OCI-LY1 (cell line): ENCODE measurements at regions not wholly inside any gene's neighbourhood (a gene's known extent, or its start where the extent isn't known, plus 50 kb on each side); places are given as distances from the start of the nearest gene placed in this dataset.

ENCODE experiments used
- EZH2 ChIP-seq: fragments of 200-600 bp; sonication (generic), shearing (Covaris generic); IDR thresholded peaks from 2 replicates; pipeline ENCODE4 v1.8.0; 2017; ENCODE audit warnings: borderline replicate concordance, mixed run types, mild to moderate bottlenecking, antibody characterized with exemption, low read length, moderate library complexity, mixed read lengths
- TF ChIP-seq, protein P1 (sequence below): fragments of 200-600 bp; sonication (generic), shearing (Covaris generic); IDR thresholded peaks from 2 replicates; pipeline ENCODE4 v1.5.1; 2017; ENCODE audit warnings: mild to moderate bottlenecking, antibody characterized with exemption, low read length, moderate library complexity, mixed read lengths

DNA sequence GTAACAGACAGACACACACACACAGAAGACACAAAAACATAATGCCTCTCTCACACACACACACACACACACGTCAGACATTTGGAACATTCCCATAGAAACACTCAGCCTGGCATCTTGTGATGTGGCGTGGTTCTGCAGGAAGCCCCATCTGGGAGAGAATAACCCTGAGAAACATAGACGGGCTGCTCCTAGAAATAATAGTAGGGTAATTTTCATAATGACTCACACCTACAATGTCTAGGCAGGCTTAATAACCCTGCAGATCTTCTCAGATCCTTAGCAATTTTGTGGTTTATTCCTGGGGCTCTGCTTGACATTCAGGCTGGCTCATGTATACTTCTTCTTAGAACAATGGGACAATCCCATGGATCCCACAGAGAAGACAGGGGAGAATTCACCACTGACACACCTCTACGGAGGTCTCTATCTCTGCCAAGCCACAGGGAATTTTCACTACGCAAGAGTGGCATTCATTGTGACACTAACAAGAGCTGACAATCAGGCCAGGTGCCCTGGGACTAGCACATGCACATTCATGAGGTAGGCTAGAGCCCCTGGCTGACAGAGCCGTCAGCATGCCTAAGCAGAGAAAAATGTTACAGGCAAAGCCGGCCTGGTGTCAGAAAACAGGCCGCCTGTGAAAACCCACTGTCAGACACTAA lies 631.5 kb upstream of the TSPY4 start:
- TF ChIP-seq, protein P1, sequence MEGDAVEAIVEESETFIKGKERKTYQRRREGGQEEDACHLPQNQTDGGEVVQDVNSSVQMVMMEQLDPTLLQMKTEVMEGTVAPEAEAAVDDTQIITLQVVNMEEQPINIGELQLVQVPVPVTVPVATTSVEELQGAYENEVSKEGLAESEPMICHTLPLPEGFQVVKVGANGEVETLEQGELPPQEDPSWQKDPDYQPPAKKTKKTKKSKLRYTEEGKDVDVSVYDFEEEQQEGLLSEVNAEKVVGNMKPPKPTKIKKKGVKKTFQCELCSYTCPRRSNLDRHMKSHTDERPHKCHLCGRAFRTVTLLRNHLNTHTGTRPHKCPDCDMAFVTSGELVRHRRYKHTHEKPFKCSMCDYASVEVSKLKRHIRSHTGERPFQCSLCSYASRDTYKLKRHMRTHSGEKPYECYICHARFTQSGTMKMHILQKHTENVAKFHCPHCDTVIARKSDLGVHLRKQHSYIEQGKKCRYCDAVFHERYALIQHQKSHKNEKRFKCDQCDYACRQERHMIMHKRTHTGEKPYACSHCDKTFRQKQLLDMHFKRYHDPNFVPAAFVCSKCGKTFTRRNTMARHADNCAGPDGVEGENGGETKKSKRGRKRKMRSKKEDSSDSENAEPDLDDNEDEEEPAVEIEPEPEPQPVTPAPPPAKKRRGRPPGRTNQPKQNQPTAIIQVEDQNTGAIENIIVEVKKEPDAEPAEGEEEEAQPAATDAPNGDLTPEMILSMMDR = no peak
- TF ChIP-seq EZH2 = no peak
